HEK293 (cell line): ENCODE measurements at regions not wholly inside any gene's neighbourhood (a gene's known extent, or its start where the extent isn't known, plus 50 kb on each side); places are given as distances from the start of the nearest gene placed in this dataset.

Experiments
- CTCF ChIA-PET: fragments of 350-600 bp; formaldehyde crosslinking; extraction: SDS; loops from one replicate; lab custom pipeline; 2021; ENCODE audit warnings: antibody characterized with exemption; lab: Yijun Ruan, JAX
- POLR2A ChIA-PET: fragments of 300-600 bp; formaldehyde crosslinking; extraction: SDS; loops from one replicate; lab custom pipeline; 2020; ENCODE audit warnings: antibody characterized with exemption, inconsistent platforms; lab: Yijun Ruan, JAX
- H3K27ac ChIP-seq: fragments of 200-500 bp; sonication (Bioruptor generic); 2 replicates; pipeline ENCODE4 v1.5.1; 2014; ENCODE audit warnings: low read depth, low read length, control low read depth, inconsistent platforms; ENCODE audit errors: extremely low read depth
- H3K36me3 ChIP-seq, 2 experiments: fragments of 200-500 bp in 1 of 2; sonication (Bioruptor generic) in 1 of 2; 1 replicate in 1 of 2; 2 replicates in 1 of 2; pipeline ENCODE4 v1.5.1; 2014 to 2017; ENCODE audit warnings: inconsistent platforms in 2 of 2, low read length in 2 of 2; ENCODE audit not compliant: control insufficient read depth in 2 of 2, insufficient read depth in 1 of 2
- H3K4me1 ChIP-seq: fragments of 200-500 bp; sonication (Bioruptor generic); 2 replicates; pipeline ENCODE4 v1.5.1; 2014; ENCODE audit warnings: mild to moderate bottlenecking, low read length, inconsistent platforms; ENCODE audit not compliant: control insufficient read depth, insufficient read depth
- H3K4me3 ChIP-seq: 2 replicates; pipeline ENCODE4 v1.5.1; 2011; ENCODE audit warnings: low read depth, mild to moderate bottlenecking, control low read depth, low read length, moderate library complexity
- H3K9me3 ChIP-seq: fragments of 200-500 bp; sonication (Bioruptor generic); 2 replicates; pipeline ENCODE4 v1.5.1; 2014; ENCODE audit warnings: low read depth, low read length, inconsistent platforms; ENCODE audit not compliant: control insufficient read depth, insufficient read depth
- HIC1 ChIP-seq: fragments of 450-650 bp; formaldehyde crosslinking; IDR thresholded peaks from 2 replicates; pipeline ENCODE4 v1.5.1; 2016; ENCODE audit warnings: missing biosample characterization, missing genetic modification characterization
- KLF17 ChIP-seq: fragments of 450-650 bp; formaldehyde crosslinking; IDR thresholded peaks from 2 replicates; pipeline ENCODE4 v1.5.1; 2016; ENCODE audit warnings: missing biosample characterization, missing genetic modification characterization
- PRDM4 ChIP-seq: fragments of 450-650 bp; formaldehyde crosslinking; IDR thresholded peaks from 2 replicates; pipeline ENCODE4 v1.5.1; 2017; ENCODE audit warnings: missing biosample characterization, missing genetic modification characterization
- ZBTB7A ChIP-seq: fragments of 450-650 bp; formaldehyde crosslinking; IDR thresholded peaks from 2 replicates; pipeline ENCODE4 v1.5.1; 2016; ENCODE audit warnings: low read depth, missing biosample characterization, missing genetic modification characterization
- ZEB2 ChIP-seq: fragments of 450-650 bp; formaldehyde crosslinking; IDR thresholded peaks from 2 replicates; pipeline ENCODE4 v1.5.1; 2016; ENCODE audit warnings: missing biosample characterization, missing genetic modification characterization
- ZFHX2 ChIP-seq: fragments of 450-650 bp; formaldehyde crosslinking; conservative IDR thresholded peaks from 2 replicates; pipeline ENCODE4 v1.5.1; 2016; ENCODE audit warnings: missing biosample characterization, missing genetic modification characterization
- ZNF121 ChIP-seq: fragments of 450-650 bp; formaldehyde crosslinking; IDR thresholded peaks from 2 replicates; pipeline ENCODE4 v1.5.1; 2016; ENCODE audit warnings: missing biosample characterization, missing genetic modification characterization
- ZNF239 ChIP-seq: fragments of 450-650 bp; formaldehyde crosslinking; IDR thresholded peaks from 2 replicates; pipeline ENCODE4 v1.5.1; 2016; ENCODE audit warnings: missing biosample characterization, missing genetic modification characterization
- ZNF302 ChIP-seq: fragments of 450-650 bp; formaldehyde crosslinking; IDR thresholded peaks from 2 replicates; pipeline ENCODE4 v1.5.1; 2016; ENCODE audit warnings: missing biosample characterization, missing genetic modification characterization, low read depth
- ZNF350 ChIP-seq: fragments of 450-650 bp; formaldehyde crosslinking; IDR thresholded peaks from 2 replicates; pipeline ENCODE4 v1.5.0; 2017; ENCODE audit warnings: missing biosample characterization, mild to moderate bottlenecking, missing genetic modification characterization
- ZNF354C ChIP-seq: fragments of 450-650 bp; formaldehyde crosslinking; IDR thresholded peaks from 2 replicates; pipeline ENCODE4 v1.5.1; 2016; ENCODE audit warnings: missing biosample characterization, missing genetic modification characterization, low read depth, borderline replicate concordance
- ZNF571 ChIP-seq: fragments of 450-650 bp; formaldehyde crosslinking; IDR thresholded peaks from 2 replicates; pipeline ENCODE4 v1.5.0; 2017; ENCODE audit warnings: missing biosample characterization, missing genetic modification characterization
- ZNF623 ChIP-seq: fragments of 450-650 bp; formaldehyde crosslinking; IDR thresholded peaks from 2 replicates; pipeline ENCODE4 v1.5.1; 2016; ENCODE audit warnings: missing biosample characterization, missing genetic modification characterization
- ZNF76 ChIP-seq: fragments of 450-650 bp; formaldehyde crosslinking; IDR thresholded peaks from 2 replicates; pipeline ENCODE4; 2016; ENCODE audit warnings: low read depth, missing biosample characterization, missing genetic modification characterization, borderline replicate concordance
- ZNF785 ChIP-seq: fragments of 450-650 bp; formaldehyde crosslinking; IDR thresholded peaks from 2 replicates; pipeline ENCODE4 v1.5.1; 2016; ENCODE audit warnings: missing biosample characterization, missing genetic modification characterization
- TF ChIP-seq, protein P1 (sequence below): fragments of 450-650 bp; formaldehyde crosslinking; IDR thresholded peaks from 2 replicates; pipeline ENCODE4 v1.5.1; 2016; ENCODE audit warnings: missing biosample characterization, missing genetic modification characterization
- TF ChIP-seq, protein P2 (sequence below): fragments of 450-650 bp; formaldehyde crosslinking; IDR thresholded peaks from 2 replicates; pipeline ENCODE4 v1.5.1; 2017; ENCODE audit warnings: missing biosample characterization, missing genetic modification characterization
- TF ChIP-seq, protein P3 (sequence below): fragments of 450-650 bp; formaldehyde crosslinking; IDR thresholded peaks from 2 replicates; pipeline ENCODE4 v1.5.1; 2016; ENCODE audit warnings: missing biosample characterization, missing genetic modification characterization

DNA sequence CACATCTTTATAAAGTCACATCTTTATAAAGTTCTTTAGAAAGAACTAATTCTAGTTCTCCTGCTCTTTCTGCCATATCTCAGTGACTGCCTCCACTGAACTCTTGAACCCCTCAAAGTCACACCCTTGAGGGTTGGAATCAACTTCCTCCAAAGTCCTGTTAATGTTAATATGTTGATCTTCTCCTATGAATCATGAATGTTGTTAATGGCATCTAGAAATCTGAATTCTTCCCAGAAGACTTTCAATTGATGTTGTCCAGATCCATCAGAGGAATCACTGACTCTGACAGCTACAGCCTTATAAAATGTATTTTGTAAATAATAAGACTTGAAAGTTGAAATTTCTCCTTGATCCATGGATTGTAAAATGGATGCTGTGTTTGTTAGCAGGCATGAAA lies 213.4 kb downstream of the COX7C start:
- POLR2A ChIA-PET: no interaction called here
- H3K27ac ChIP-seq: no peak overlapping the region
- H3K36me3 ChIP-seq: no peaks in the 10 kb centered on the region
- TF ChIP-seq ZNF239 (tag by site-specific recombination) (no peak), ZNF623 (tag by site-specific recombination) (no peak), ZNF350 (tag by site-specific recombination) (no peak), ZFHX2 (tag by site-specific recombination) (no peak), KLF17 (no peak), HIC1 (tag by site-specific recombination) (no peak), ZEB2 (tag by site-specific recombination) (no peak), ZNF76 (tag by site-specific recombination) (no peak), PRDM4 (tag by site-specific recombination) (no peak), ZNF302 (tag by site-specific recombination) (no peak), ZNF785 (tag by site-specific recombination) (no peak), ZNF571 (tag by site-specific recombination) (no peak), ZNF354C (no peak), ZBTB7A (no peak), ZNF121 (no peak)
- TF ChIP-seq, protein P1, sequence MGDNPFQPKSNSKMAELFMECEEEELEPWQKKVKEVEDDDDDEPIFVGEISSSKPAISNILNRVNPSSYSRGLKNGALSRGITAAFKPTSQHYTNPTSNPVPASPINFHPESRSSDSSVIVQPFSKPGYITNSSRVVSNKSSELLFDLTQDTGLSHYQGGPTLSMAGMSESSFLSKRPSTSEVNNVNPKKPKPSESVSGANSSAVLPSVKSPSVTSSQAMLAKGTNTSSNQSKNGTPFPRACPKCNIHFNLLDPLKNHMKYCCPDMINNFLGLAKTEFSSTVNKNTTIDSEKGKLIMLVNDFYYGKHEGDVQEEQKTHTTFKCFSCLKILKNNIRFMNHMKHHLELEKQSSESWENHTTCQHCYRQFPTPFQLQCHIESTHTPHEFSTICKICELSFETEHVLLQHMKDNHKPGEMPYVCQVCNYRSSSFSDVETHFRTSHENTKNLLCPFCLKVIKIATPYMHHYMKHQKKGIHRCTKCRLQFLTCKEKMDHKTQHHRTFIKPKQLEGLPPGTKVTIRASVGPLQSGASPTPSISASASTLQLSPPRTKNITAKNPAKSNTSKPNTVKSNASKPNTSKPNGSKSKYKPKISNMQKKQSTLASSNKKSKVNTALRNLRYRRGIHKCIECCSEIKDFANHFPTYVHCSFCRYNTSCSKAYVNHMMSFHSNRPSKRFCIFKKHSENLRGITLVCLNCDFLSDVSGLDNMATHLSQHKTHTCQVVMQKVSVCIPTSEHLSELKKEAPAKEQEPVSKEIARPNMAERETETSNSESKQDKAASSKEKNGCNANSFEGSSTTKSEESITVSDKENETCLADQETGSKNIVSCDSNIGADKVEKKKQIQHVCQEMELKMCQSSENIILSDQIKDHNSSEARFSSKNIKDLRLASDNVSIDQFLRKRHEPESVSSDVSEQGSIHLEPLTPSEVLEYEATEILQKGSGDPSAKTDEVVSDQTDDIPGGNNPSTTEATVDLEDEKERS (tag by site-specific recombination): no peak
- TF ChIP-seq, protein P2, sequence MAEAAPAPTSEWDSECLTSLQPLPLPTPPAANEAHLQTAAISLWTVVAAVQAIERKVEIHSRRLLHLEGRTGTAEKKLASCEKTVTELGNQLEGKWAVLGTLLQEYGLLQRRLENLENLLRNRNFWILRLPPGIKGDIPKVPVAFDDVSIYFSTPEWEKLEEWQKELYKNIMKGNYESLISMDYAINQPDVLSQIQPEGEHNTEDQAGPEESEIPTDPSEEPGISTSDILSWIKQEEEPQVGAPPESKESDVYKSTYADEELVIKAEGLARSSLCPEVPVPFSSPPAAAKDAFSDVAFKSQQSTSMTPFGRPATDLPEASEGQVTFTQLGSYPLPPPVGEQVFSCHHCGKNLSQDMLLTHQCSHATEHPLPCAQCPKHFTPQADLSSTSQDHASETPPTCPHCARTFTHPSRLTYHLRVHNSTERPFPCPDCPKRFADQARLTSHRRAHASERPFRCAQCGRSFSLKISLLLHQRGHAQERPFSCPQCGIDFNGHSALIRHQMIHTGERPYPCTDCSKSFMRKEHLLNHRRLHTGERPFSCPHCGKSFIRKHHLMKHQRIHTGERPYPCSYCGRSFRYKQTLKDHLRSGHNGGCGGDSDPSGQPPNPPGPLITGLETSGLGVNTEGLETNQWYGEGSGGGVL (tag by site-specific recombination): no peak
- TF ChIP-seq, protein P3, sequence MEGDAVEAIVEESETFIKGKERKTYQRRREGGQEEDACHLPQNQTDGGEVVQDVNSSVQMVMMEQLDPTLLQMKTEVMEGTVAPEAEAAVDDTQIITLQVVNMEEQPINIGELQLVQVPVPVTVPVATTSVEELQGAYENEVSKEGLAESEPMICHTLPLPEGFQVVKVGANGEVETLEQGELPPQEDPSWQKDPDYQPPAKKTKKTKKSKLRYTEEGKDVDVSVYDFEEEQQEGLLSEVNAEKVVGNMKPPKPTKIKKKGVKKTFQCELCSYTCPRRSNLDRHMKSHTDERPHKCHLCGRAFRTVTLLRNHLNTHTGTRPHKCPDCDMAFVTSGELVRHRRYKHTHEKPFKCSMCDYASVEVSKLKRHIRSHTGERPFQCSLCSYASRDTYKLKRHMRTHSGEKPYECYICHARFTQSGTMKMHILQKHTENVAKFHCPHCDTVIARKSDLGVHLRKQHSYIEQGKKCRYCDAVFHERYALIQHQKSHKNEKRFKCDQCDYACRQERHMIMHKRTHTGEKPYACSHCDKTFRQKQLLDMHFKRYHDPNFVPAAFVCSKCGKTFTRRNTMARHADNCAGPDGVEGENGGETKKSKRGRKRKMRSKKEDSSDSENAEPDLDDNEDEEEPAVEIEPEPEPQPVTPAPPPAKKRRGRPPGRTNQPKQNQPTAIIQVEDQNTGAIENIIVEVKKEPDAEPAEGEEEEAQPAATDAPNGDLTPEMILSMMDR: no peak
- TF ChIP-seq, all 188 proteins: peak for 0
- CTCF ChIA-PET: no interaction called here
- no peak overlapping the region for H3K4me3 ChIP-seq
- H3K4me1 ChIP-seq: no peaks in the 10 kb centered on the region
- H3K9me3 ChIP-seq: no peaks in the 10 kb centered on the region
